ENCODE measurements at regions not wholly inside any gene's neighbourhood (a gene's known extent, or its start where the extent isn't known, plus 50 kb on each side); places are given as distances from the start of the nearest gene placed in this dataset.

- no peak for TF ChIP-seq ELF1 (IDR thresholded peaks at IDR 0.05)
- TF ChIP-seq TEAD4 (IDR thresholded peaks at IDR 0.05; ENCODE audit: borderline replicate concordance, insufficient read depth): no peak
- no peak for TF ChIP-seq GATA2 (CRISPR knock-in tag; IDR thresholded peaks at IDR 0.05)
Measured at GRCh38 chr16:79473456-79473855, 127.1 kb downstream of the MAF start (continued).

GRCh38 chr16:79472426-79472825, 128.1 kb downstream of the MAF start:
- no peak overlapping the region for H2AFZ ChIP-seq (ENCODE audit: low read depth)
- H3K9me2 ChIP-seq: no peaks in the 10 kb centered on the region
- no peak overlapping the region for H3K4me3 ChIP-seq (ENCODE audit: low read depth in 2 of 2, low read length in 1 of 2)
- POLR2A ChIA-PET: no interaction called here
- H4K20me1 ChIP-seq (ENCODE audit: insufficient read depth): no peaks in the 10 kb centered on the region
- H3K4me1 ChIP-seq (ENCODE audit: control insufficient read depth in 1 of 2, insufficient read depth in 2 of 2, low read depth in 1 of 2, low read length in 1 of 2): no peaks in the 10 kb centered on the region
- TF ChIP-seq RXRA (IDR thresholded peaks at IDR 0.05; ENCODE audit: borderline replicate concordance, low read depth) (no peak), MAX (IDR thresholded peaks at IDR 0.05; ENCODE audit: low read depth) (no peak), MEF2A (IDR thresholded peaks at IDR 0.05; ENCODE audit: borderline replicate concordance, low read depth) (no peak), TEAD4 (IDR thresholded peaks at IDR 0.05; ENCODE audit: borderline replicate concordance, insufficient read depth) (no peak), RFX5 (IDR thresholded peaks at IDR 0.05; ENCODE audit: low read length) (no peak), YY1 (IDR thresholded peaks at IDR 0.05; ENCODE audit: low read depth) (no peak), FOXM1 (IDR thresholded peaks at IDR 0.05; ENCODE audit: low read depth) (no peak), GABPA (IDR thresholded peaks at IDR 0.05; ENCODE audit: low read depth) (no peak), FOSL2 (IDR thresholded peaks at IDR 0.05; ENCODE audit: borderline replicate concordance, low read depth) (no peak), USF2 (IDR thresholded peaks at IDR 0.05; ENCODE audit: borderline replicate concordance, low read depth, low read length) (no peak), EP300 (IDR thresholded peaks at IDR 0.05; ENCODE audit: borderline replicate concordance in 1 of 2, low read depth in 1 of 2, low read length in 1 of 2) (no peak), RCOR1 (IDR thresholded peaks at IDR 0.05; ENCODE audit: low read length) (no peak), FOXJ3 (CRISPR knock-in tag; IDR thresholded peaks at IDR 0.05) (no peak), POLR2AphosphoS5 (IDR thresholded peaks at IDR 0.05; ENCODE audit: low read depth, low read length) (no peak), PBX3 (IDR thresholded peaks at IDR 0.05) (no peak)
- DNase-seq: no peak
- CTCF ChIA-PET: interaction anchor here (0.7 kb wide), 1 partner anchor 22 kb away, joined by 3 read pairs; no protein-coding TSS in a partner anchor
- H3K9me3 ChIP-seq: no peaks in the 10 kb centered on the region
- no peaks in the 10 kb centered on the region for H3K79me2 ChIP-seq (ENCODE audit: insufficient read depth)
- no peak overlapping the region for H3K9ac ChIP-seq
- H3K4me2 ChIP-seq: no peak overlapping the region
- no peak overlapping the region for H3K27ac ChIP-seq (ENCODE audit: low read depth in 2 of 2, low read length in 1 of 2)
- WGBS (ENCODE audit: low lambda C conversion rate): 8% methylated on average over 3 of the region's 3 CpGs
- no peaks in the 10 kb centered on the region for H3K36me3 ChIP-seq (replicated peaks in 1 of 2; ENCODE audit: control insufficient read depth in 1 of 2, insufficient read depth in 2 of 2, low read length in 1 of 2)
- H3F3A ChIP-seq (replicated peaks; ENCODE audit: insufficient read depth): no peaks in the 10 kb centered on the region
- no peaks in the 10 kb centered on the region for H3K27me3 ChIP-seq (ENCODE audit: insufficient read depth)

Data from SK-N-SH (cell line).